Activated CD8-positive, alpha-beta memory T cell treated with anti-CD3 and anti-CD28 coated beads for 36 hours (primary cell): ENCODE measurements at regions not wholly inside any gene's neighbourhood (a gene's known extent, or its start where the extent isn't known, plus 50 kb on each side); places are given as distances from the start of the nearest gene placed in this dataset.

Experiments used
- CTCF ChIA-PET: fragments of 350-600 bp; sonication (Branson Sonifier 250); formaldehyde crosslinking; loops from one replicate; lab custom pipeline; 2021; ENCODE audit warnings: antibody characterized with exemption; lab: Charles Lee
- POLR2A ChIA-PET: fragments of 350-600 bp; sonication (Branson Sonifier 250); formaldehyde crosslinking; loops from one replicate; lab custom pipeline; 2021; ENCODE audit warnings: antibody characterized with exemption; lab: Charles Lee

- POLR2A ChIA-PET, result no interaction called here
- CTCF ChIA-PET, result no interaction called here
Measured at GRCh38 chr4:20126906-20127305, 124.8 kb upstream of the SLIT2 start.

GRCh38 chr4:20124317-20125026 lies 127.2 kb upstream of the SLIT2 start:
- CTCF ChIA-PET, result no interaction called here
- POLR2A ChIA-PET, result no interaction called here

GRCh38 chr4:20122198-20122988 lies 129.3 kb upstream of the SLIT2 start:
- CTCF ChIA-PET, result no interaction called here
- POLR2A ChIA-PET, result no interaction called here

GRCh38 chr4:20119141-20119540 lies 132.6 kb upstream of the SLIT2 start:
- CTCF ChIA-PET, result no interaction called here
- POLR2A ChIA-PET, result no interaction called here

GRCh38 chr4:20109391-20109790 lies 142.3 kb upstream of the SLIT2 start:
- ChIA-PET POLR2A (no interaction called here), CTCF (no interaction called here)

- POLR2A ChIA-PET, result no interaction called here
- CTCF ChIA-PET, result no interaction called here
Measured at GRCh38 chr4:20106921-20107320, 144.8 kb upstream of the SLIT2 start.

- ChIA-PET CTCF (no interaction called here), POLR2A (no interaction called here)
Measured at GRCh38 chr4:20101831-20102230, 149.9 kb upstream of the SLIT2 start.

- ChIA-PET CTCF (no interaction called here), POLR2A (no interaction called here)
Measured at GRCh38 chr4:20096911-20097310, 154.8 kb upstream of the SLIT2 start.

GRCh38 chr4:20095805-20096541 lies 155.7 kb upstream of the SLIT2 start:
- CTCF ChIA-PET, result no interaction called here
- POLR2A ChIA-PET, result no interaction called here

GRCh38 chr4:20091781-20092180 lies 159.9 kb upstream of the SLIT2 start:
- ChIA-PET CTCF (no interaction called here), POLR2A (no interaction called here)

- ChIA-PET POLR2A (no interaction called here), CTCF (no interaction called here)
Measured at GRCh38 chr4:20087522-20087911, 164.2 kb upstream of the SLIT2 start.

GRCh38 chr4:20086799-20087521 lies 164.7 kb upstream of the SLIT2 start:
- CTCF ChIA-PET, result no interaction called here
- POLR2A ChIA-PET, result no interaction called here

- CTCF ChIA-PET, result no interaction called here
- POLR2A ChIA-PET, result no interaction called here
Measured at GRCh38 chr4:20086067-20086798, 165.5 kb upstream of the SLIT2 start.

- CTCF ChIA-PET, result no interaction called here
Measured at GRCh38 chr4:20085653-20086052, 166.1 kb upstream of the SLIT2 start.

GRCh38 chr4:20085156-20085555 lies 166.5 kb upstream of the SLIT2 start:
- POLR2A ChIA-PET, result no interaction called here
- CTCF ChIA-PET, result no interaction called here

More at GRCh38 chr4:20085653-20086052, 166.1 kb upstream of the SLIT2 start:
- POLR2A ChIA-PET, result no interaction called here

- ChIA-PET POLR2A (no interaction called here), CTCF (no interaction called here)
Measured at GRCh38 chr4:20084488-20084887, 167.2 kb upstream of the SLIT2 start.

- POLR2A ChIA-PET, result no interaction called here
- CTCF ChIA-PET, result no interaction called here
Measured at GRCh38 chr4:20078644-20079043, 173.1 kb upstream of the SLIT2 start.

- CTCF ChIA-PET, result no interaction called here
- POLR2A ChIA-PET, result no interaction called here
Measured at GRCh38 chr4:20075248-20075871, 176.3 kb upstream of the SLIT2 start.

GRCh38 chr4:20074450-20074849 lies 177.3 kb upstream of the SLIT2 start:
- CTCF ChIA-PET, result no interaction called here
- POLR2A ChIA-PET, result no interaction called here
